Sigmoid colon (tissue), 6 donors: ENCODE measurements at regions not wholly inside any gene's neighbourhood (a gene's known extent, or its start where the extent isn't known, plus 50 kb on each side); places are given as distances from the start of the nearest gene placed in this dataset.

Experiments used
- DNase-seq: peaks from one replicate; pipeline ENCODE4 v3.0.0-alpha.2; 2019
- H3K27ac ChIP-seq, 4 donors: fragments of 200-600 bp; sonication (generic); one replicate each; pipeline ENCODE4 v1.5.1; 2016 to 2019; ENCODE audit warnings: mild to moderate bottlenecking in 1 of 4
- H3K27me3 ChIP-seq, 3 donors: fragments of 200-600 bp; sonication (generic); one replicate each; pipeline ENCODE4 v1.5.1; 2019; ENCODE audit warnings: mild to moderate bottlenecking in 1 of 3
- H3K36me3 ChIP-seq, 4 donors: fragments of 200-600 bp; sonication (generic); one replicate each; pipeline ENCODE4 v1.5.1; 2016 to 2019
- H3K4me1 ChIP-seq, 4 donors: fragments of 200-600 bp; sonication (generic); one replicate each; pipeline ENCODE4 v1.5.1; 2017 to 2019
- H3K4me3 ChIP-seq, 4 donors: fragments of 200-600 bp; sonication (generic); one replicate each; pipeline ENCODE4 v1.5.1; 2017 to 2019; ENCODE audit warnings: mild to moderate bottlenecking in 2 of 4, moderate library complexity in 1 of 4
- H3K9me3 ChIP-seq, 4 donors: fragments of 200-600 bp in 3 of 4; sonication (generic) in 3 of 4; one replicate each; pipeline versions ENCODE4 v1.5.1 to v1.6.1; 2013 to 2019
- CTCF ChIP-seq, 4 experiments: fragments of 450-650 bp in 3 of 4; fragments of 200-600 bp in 1 of 4; IDR thresholded peaks; one replicate each; pipeline ENCODE4 v1.5.1; 2016 to 2019; ENCODE audit warnings: antibody characterized with exemption in 4 of 4, mild to moderate bottlenecking in 3 of 4, moderate library complexity in 2 of 4
- EP300 ChIP-seq, 4 donors: sonication (generic); formaldehyde crosslinking; IDR thresholded peaks; one replicate each; pipeline ENCODE4 v1.6.1; 2017; ENCODE audit warnings: antibody characterized with exemption in 4 of 4
- POLR2A ChIP-seq, 2 donors: fragments of 450-650 bp; IDR thresholded peaks; one replicate each; pipeline ENCODE4 v1.6.1; 2016; ENCODE audit warnings: antibody characterized with exemption in 2 of 2, mild to moderate bottlenecking in 2 of 2, moderate library complexity in 2 of 2
- POLR2AphosphoS5 ChIP-seq, 4 donors: sonication (generic); formaldehyde crosslinking; IDR thresholded peaks; one replicate each; pipeline ENCODE4 v1.6.1; 2017; ENCODE audit warnings: antibody characterized with exemption in 4 of 4
- WGBS, 2 donors: extraction: QIAGEN DNeasy Blood & Tissue Kit; methylation state at CpG; one replicate each; pipeline ENCODE4 v1.1.7; 2013; 5-methylcytosine and 5-hydroxymethylcytosine counted together
- intact Hi-C: fragments of 100-400 bp; cut with DNase I; formaldehyde crosslinking; loops from one replicate; pipeline ENCODE4 v1.15.1; 2023
- donor health status: healthy with polysubstance abuse.
- donor health status: healthy.

DNA sequence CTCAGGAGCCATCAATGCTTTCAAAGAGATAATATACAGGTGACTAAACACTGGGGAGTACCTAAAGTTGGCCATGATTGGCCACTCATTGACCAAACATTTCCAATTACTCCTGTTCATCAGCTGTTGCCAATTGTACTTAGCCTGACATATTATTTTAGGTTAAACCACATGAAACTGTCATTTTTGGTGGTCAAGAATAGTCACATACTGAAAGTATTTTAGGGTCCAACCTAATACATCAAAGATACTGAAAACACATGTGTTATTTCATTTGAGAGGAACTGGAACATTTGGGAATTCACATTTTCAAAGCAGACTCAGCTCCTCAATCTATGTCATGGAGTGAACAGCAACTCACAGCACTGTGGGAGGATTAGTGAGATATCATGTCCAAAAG lies 63.9 kb upstream of the KCNA5 start:
- no peaks in the 10 kb centered on the region for H3K9me3 ChIP-seq
- no peak for DNase-seq
- no peak overlapping the region for H3K27ac ChIP-seq
- H3K4me1 ChIP-seq: no peaks in the 10 kb centered on the region
- H3K4me3 ChIP-seq: no peak overlapping the region
- H3K36me3 ChIP-seq: no peaks in the 10 kb centered on the region
- intact Hi-C loops: no loop called here
- no peaks in the 10 kb centered on the region for H3K27me3 ChIP-seq
- TF ChIP-seq POLR2A (IDR thresholded peaks at IDR 0.05) (no peak), EP300 (IDR thresholded peaks at IDR 0.05) (no peak), POLR2AphosphoS5 (IDR thresholded peaks at IDR 0.05) (no peak), CTCF (IDR thresholded peaks at IDR 0.05) (no peak)

- Histone ChIP-seq H3K4me1 (no peaks in the 10 kb centered on the region), H3K36me3 (no peaks in the 10 kb centered on the region), H3K4me3 (no peak overlapping the region), H3K27me3 (no peaks in the 10 kb centered on the region), H3K27ac (no peak overlapping the region), H3K9me3 (no peaks in the 10 kb centered on the region)
- TF ChIP-seq POLR2A (IDR thresholded peaks at IDR 0.05) (no peak), EP300 (IDR thresholded peaks at IDR 0.05) (no peak), POLR2AphosphoS5 (IDR thresholded peaks at IDR 0.05) (no peak), CTCF (IDR thresholded peaks at IDR 0.05) (no peak)
- WGBS, 2 donors: 79 to 81% methylated on average over 2 of the region's 2 CpGs
- DNase-seq: no peak
- intact Hi-C loops: no loop called here
These were observed 59.3 kb upstream of the KCNA5 start for GRCh38 chr12:4984344-4984743.

- DNase-seq: no peak
- H3K36me3 ChIP-seq: no peaks in the 10 kb centered on the region
- no peak overlapping the region for H3K4me3 ChIP-seq
- no peaks in the 10 kb centered on the region for H3K9me3 ChIP-seq
- H3K4me1 ChIP-seq: no peaks in the 10 kb centered on the region
- intact Hi-C loops: no loop called here
- WGBS, 2 donors: 72 to 77% methylated on average over 7 of the region's 7 CpGs
- H3K27ac ChIP-seq: no peak overlapping the region
- H3K27me3 ChIP-seq: no peaks in the 10 kb centered on the region
- TF ChIP-seq POLR2A (IDR thresholded peaks at IDR 0.05): no peak
- TF ChIP-seq POLR2AphosphoS5 (IDR thresholded peaks at IDR 0.05): no peak
- no peak for TF ChIP-seq CTCF (IDR thresholded peaks at IDR 0.05)
- no peak for TF ChIP-seq EP300 (IDR thresholded peaks at IDR 0.05)
These were observed 58.7 kb upstream of the KCNA5 start for GRCh38 chr12:4984971-4985370.

GRCh38 chr12:4985820-4986219 lies 57.9 kb upstream of the KCNA5 start:
- H3K9me3 ChIP-seq: no peaks in the 10 kb centered on the region
- TF ChIP-seq POLR2AphosphoS5 (IDR thresholded peaks at IDR 0.05) (no peak), EP300 (IDR thresholded peaks at IDR 0.05) (no peak)
- intact Hi-C loops: no loop called here
- H3K27ac ChIP-seq: no peak overlapping the region
- no peaks in the 10 kb centered on the region for H3K27me3 ChIP-seq
- no peaks in the 10 kb centered on the region for H3K36me3 ChIP-seq
- DNase-seq: no peak
- WGBS, 2 donors: 76% methylated on average over 6 of the region's 6 CpGs
- H3K4me1 ChIP-seq: no peaks in the 10 kb centered on the region
- H3K4me3 ChIP-seq: no peak overlapping the region

GRCh38 chr12:4987076-4988046 lies 56.3 kb upstream of the KCNA5 start:
- 58 to 74% methylated on average over 17 of the region's 17 CpGs for WGBS, 2 donors
- Histone ChIP-seq H3K9me3 (no peaks in the 10 kb centered on the region), H3K36me3 (no peaks in the 10 kb centered on the region), H3K27me3 (no peaks in the 10 kb centered on the region), H3K4me1 (no peaks in the 10 kb centered on the region), H3K27ac (no peak overlapping the region), H3K4me3 (no peak overlapping the region)
- intact Hi-C loops: no loop called here
- TF ChIP-seq POLR2A (IDR thresholded peaks at IDR 0.05) (no peak), CTCF (IDR thresholded peaks at IDR 0.05) (no peak), POLR2AphosphoS5 (IDR thresholded peaks at IDR 0.05) (no peak), EP300 (IDR thresholded peaks at IDR 0.05) (no peak)
- no peak for DNase-seq
